ENCODE measurements at regions not wholly inside any gene's neighbourhood (a gene's known extent, or its start where the extent isn't known, plus 50 kb on each side); places are given as distances from the start of the nearest gene placed in this dataset.

- H3K9me3 ChIP-seq (replicated peaks; ENCODE audit: low read length) = no peaks in the 10 kb centered on the region
- no peak overlapping the region for H3K9ac ChIP-seq (ENCODE audit: low read depth, low read length)
- H3K4me1 ChIP-seq (ENCODE audit: control insufficient read depth, insufficient read depth, low read length) = no peaks in the 10 kb centered on the region
- no peaks in the 10 kb centered on the region for H3K27me3 ChIP-seq (ENCODE audit: control insufficient read depth, insufficient read depth, low read length)
- H3K36me3 ChIP-seq (ENCODE audit: insufficient read depth, low read length) = no peaks in the 10 kb centered on the region
- H3K4me3 ChIP-seq (ENCODE audit: low read length) = no peak overlapping the region
- H3K4me2 ChIP-seq (ENCODE audit: low read length) = no peak overlapping the region
These were observed 844.3 kb upstream of the NR2F2 start for GRCh38 chr15:95486224-95486623.

GRCh38 chr15:95489103-95489502, 841.4 kb upstream of the NR2F2 start:
- no peak overlapping the region for H3K4me3 ChIP-seq (ENCODE audit: low read length)

GRCh38 chr15:95492388-95493070, 838.0 kb upstream of the NR2F2 start:
- no peaks in the 10 kb centered on the region for H3K9me3 ChIP-seq (replicated peaks; ENCODE audit: low read length)
- no peak overlapping the region for H3K4me2 ChIP-seq (ENCODE audit: low read length)
- no peaks in the 10 kb centered on the region for H3K27me3 ChIP-seq (ENCODE audit: control insufficient read depth, insufficient read depth, low read length)
- H3K9ac ChIP-seq (ENCODE audit: low read depth, low read length) = no peak overlapping the region
- H3K4me1 ChIP-seq (ENCODE audit: control insufficient read depth, insufficient read depth, low read length) = no peaks in the 10 kb centered on the region
- H3K4me3 ChIP-seq (ENCODE audit: low read length) = no peak overlapping the region
- no peaks in the 10 kb centered on the region for H3K36me3 ChIP-seq (ENCODE audit: insufficient read depth, low read length)

More at GRCh38 chr15:95489103-95489502, 841.4 kb upstream of the NR2F2 start:
- Histone ChIP-seq H3K4me1 (ENCODE audit: control insufficient read depth, insufficient read depth, low read length) (no peaks in the 10 kb centered on the region), H3K36me3 (ENCODE audit: insufficient read depth, low read length) (no peaks in the 10 kb centered on the region), H3K9me3 (replicated peaks; ENCODE audit: low read length) (no peaks in the 10 kb centered on the region), H3K27me3 (ENCODE audit: control insufficient read depth, insufficient read depth, low read length) (no peaks in the 10 kb centered on the region), H3K9ac (ENCODE audit: low read depth, low read length) (no peak overlapping the region), H3K4me2 (ENCODE audit: low read length) (no peak overlapping the region)

DNA sequence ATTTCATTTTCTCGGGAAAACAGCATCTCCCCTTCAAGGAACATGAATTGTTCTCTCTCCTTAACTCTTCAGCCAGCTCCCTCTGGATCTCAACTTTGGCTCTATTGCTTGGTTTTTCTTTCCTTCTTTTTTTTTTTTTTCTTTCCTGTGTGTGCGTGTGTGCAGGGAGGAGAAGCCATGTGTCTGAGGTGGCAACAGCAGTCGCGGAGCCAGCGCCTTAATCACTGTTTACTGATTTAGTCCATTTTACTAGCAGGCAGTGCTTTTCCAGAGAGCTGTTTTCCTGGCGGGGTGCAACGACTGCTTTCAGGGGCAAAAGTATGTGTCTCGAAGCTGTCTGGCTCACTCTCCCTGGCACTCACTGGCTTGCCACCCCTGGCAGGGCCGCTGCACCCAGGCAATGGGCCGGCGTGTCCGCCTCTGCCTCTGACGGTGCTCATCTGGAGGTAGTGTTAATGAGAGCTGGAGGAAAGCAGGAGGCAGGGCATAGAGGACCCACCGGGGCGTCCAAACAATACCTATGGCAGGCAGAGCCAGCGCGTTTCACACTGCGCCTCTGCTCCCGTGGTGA, 835.4 kb upstream of the NR2F2 start:
- Histone ChIP-seq H3K36me3 (ENCODE audit: insufficient read depth, low read length) (no peaks in the 10 kb centered on the region), H3K9ac (ENCODE audit: low read depth, low read length) (no peak overlapping the region), H3K4me1 (ENCODE audit: control insufficient read depth, insufficient read depth, low read length) (no peaks in the 10 kb centered on the region), H3K27me3 (ENCODE audit: control insufficient read depth, insufficient read depth, low read length) (no peaks in the 10 kb centered on the region), H3K4me2 (ENCODE audit: low read length) (no peak overlapping the region), H3K9me3 (replicated peaks; ENCODE audit: low read length) (no peaks in the 10 kb centered on the region), H3K4me3 (ENCODE audit: low read length) (no peak overlapping the region)

DNA sequence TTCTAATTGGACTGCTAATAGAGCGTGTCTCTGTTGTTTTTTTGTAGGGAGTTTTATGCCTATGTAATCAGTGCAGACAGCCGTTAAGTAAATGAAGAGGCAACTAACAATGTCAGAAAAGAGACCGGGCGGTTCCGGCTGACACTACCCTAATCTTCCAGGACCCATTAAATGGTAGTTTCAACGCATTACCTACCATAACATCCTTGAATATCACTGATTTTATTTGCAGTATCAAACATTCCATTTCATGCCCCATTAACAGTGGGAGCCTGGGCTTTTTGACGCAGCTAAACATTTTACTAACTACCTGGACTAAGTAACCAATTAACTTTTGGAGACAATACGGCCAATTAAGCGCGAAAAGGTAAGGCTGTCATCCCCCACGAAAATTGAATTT, 832.9 kb upstream of the NR2F2 start:
- Histone ChIP-seq H3K27me3 (ENCODE audit: control insufficient read depth, insufficient read depth, low read length) (no peaks in the 10 kb centered on the region), H3K36me3 (ENCODE audit: insufficient read depth, low read length) (no peaks in the 10 kb centered on the region)

DNA sequence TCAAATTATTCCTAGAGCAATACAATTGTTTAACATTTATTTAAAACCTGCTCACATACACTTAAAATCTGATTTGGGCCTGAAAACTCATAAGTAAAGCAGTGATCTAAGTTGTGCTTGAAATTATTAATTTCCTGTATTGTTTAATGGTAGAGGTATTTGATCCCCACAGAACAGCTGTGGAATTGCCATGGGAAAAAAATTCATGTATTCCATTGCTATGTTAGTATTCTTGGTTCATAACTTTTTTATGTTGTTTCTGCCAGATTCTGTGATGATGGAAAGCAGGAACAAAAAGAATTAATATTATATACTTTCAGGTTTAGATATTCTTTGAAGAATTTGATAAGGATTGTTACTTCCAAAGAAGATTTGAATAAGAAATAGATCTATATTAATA, 831.5 kb upstream of the NR2F2 start:
- Histone ChIP-seq H3K4me1 (ENCODE audit: control insufficient read depth, insufficient read depth, low read length) (no peaks in the 10 kb centered on the region), H3K9me3 (replicated peaks; ENCODE audit: low read length) (no peaks in the 10 kb centered on the region), H3K4me2 (ENCODE audit: low read length) (no peak overlapping the region), H3K36me3 (ENCODE audit: insufficient read depth, low read length) (no peaks in the 10 kb centered on the region), H3K9ac (ENCODE audit: low read depth, low read length) (no peak overlapping the region), H3K27me3 (ENCODE audit: control insufficient read depth, insufficient read depth, low read length) (no peaks in the 10 kb centered on the region), H3K4me3 (ENCODE audit: low read length) (no peak overlapping the region)

More for the DNA sequence above, 832.9 kb upstream of the NR2F2 start:
- Histone ChIP-seq H3K4me3 (ENCODE audit: low read length) (no peak overlapping the region), H3K4me2 (ENCODE audit: low read length) (no peak overlapping the region), H3K4me1 (ENCODE audit: control insufficient read depth, insufficient read depth, low read length) (no peaks in the 10 kb centered on the region), H3K9ac (ENCODE audit: low read depth, low read length) (no peak overlapping the region), H3K9me3 (replicated peaks; ENCODE audit: low read length) (no peaks in the 10 kb centered on the region)

DNA sequence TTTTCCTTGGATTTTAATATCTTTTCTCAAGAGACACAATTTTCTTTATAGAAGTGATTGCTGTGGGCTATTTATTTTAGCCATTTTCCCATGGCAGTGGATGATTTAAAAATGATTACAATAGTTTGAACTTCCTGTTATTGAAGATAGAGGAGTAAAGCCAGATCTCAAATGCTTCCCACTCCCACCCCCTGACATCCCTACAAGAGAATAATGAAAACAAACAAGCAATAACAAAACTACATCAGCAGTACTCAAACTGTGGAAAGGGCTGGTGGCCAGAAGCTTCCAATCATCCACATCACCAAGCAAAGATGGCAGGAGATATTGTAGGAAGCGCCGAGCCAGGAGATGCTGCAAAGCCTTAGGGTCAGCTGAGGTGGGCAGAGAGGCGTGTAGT, 831.1 kb upstream of the NR2F2 start:
- Histone ChIP-seq H3K27me3 (ENCODE audit: control insufficient read depth, insufficient read depth, low read length) (no peaks in the 10 kb centered on the region), H3K9me3 (replicated peaks; ENCODE audit: low read length) (no peaks in the 10 kb centered on the region), H3K4me2 (ENCODE audit: low read length) (no peak overlapping the region), H3K36me3 (ENCODE audit: insufficient read depth, low read length) (no peaks in the 10 kb centered on the region), H3K4me3 (ENCODE audit: low read length) (no peak overlapping the region), H3K4me1 (ENCODE audit: control insufficient read depth, insufficient read depth, low read length) (no peaks in the 10 kb centered on the region), H3K9ac (ENCODE audit: low read depth, low read length) (no peak overlapping the region)

DNA sequence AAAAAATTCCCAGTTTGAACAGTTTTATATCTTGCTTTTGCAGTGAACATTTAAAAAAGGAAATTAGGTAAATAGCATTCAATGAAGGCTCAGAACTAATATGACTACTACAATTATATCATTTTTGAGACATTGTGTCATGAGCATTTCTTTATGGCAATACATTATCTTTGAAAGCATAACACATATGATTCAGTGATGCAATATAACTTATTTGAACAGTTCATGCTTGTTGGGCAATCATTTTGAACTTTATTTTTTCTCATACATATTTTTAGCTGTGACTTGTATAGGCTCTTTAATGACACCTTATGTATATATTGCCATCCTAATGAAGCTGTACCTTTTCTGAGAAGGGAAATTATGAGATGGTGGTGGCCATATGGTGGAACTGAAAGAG, 828.6 kb upstream of the NR2F2 start:
- Histone ChIP-seq H3K27me3 (ENCODE audit: control insufficient read depth, insufficient read depth, low read length) (no peaks in the 10 kb centered on the region), H3K9ac (ENCODE audit: low read depth, low read length) (no peak overlapping the region), H3K9me3 (replicated peaks; ENCODE audit: low read length) (no peaks in the 10 kb centered on the region), H3K4me2 (ENCODE audit: low read length) (no peak overlapping the region), H3K4me1 (ENCODE audit: control insufficient read depth, insufficient read depth, low read length) (no peaks in the 10 kb centered on the region), H3K36me3 (ENCODE audit: insufficient read depth, low read length) (no peaks in the 10 kb centered on the region), H3K4me3 (ENCODE audit: low read length) (no peak overlapping the region)

- Histone ChIP-seq H3K4me1 (ENCODE audit: control insufficient read depth, insufficient read depth, low read length) (no peaks in the 10 kb centered on the region), H3K9me3 (replicated peaks; ENCODE audit: low read length) (no peaks in the 10 kb centered on the region), H3K4me3 (ENCODE audit: low read length) (no peak overlapping the region), H3K4me2 (ENCODE audit: low read length) (no peak overlapping the region), H3K27me3 (ENCODE audit: control insufficient read depth, insufficient read depth, low read length) (no peaks in the 10 kb centered on the region), H3K9ac (ENCODE audit: low read depth, low read length) (no peak overlapping the region), H3K36me3 (ENCODE audit: insufficient read depth, low read length) (no peaks in the 10 kb centered on the region)
These were observed 827.4 kb upstream of the NR2F2 start for GRCh38 chr15:95503107-95503506.

GRCh38 chr15:95503640-95504225, 826.8 kb upstream of the NR2F2 start:
- no peak overlapping the region for H3K4me3 ChIP-seq (ENCODE audit: low read length)
- H3K36me3 ChIP-seq (ENCODE audit: insufficient read depth, low read length) = no peaks in the 10 kb centered on the region
- no peak overlapping the region for H3K4me2 ChIP-seq (ENCODE audit: low read length)
- no peaks in the 10 kb centered on the region for H3K9me3 ChIP-seq (replicated peaks; ENCODE audit: low read length)
- no peak overlapping the region for H3K9ac ChIP-seq (ENCODE audit: low read depth, low read length)
- H3K4me1 ChIP-seq (ENCODE audit: control insufficient read depth, insufficient read depth, low read length) = no peaks in the 10 kb centered on the region
- H3K27me3 ChIP-seq (ENCODE audit: control insufficient read depth, insufficient read depth, low read length) = no peaks in the 10 kb centered on the region

DNA sequence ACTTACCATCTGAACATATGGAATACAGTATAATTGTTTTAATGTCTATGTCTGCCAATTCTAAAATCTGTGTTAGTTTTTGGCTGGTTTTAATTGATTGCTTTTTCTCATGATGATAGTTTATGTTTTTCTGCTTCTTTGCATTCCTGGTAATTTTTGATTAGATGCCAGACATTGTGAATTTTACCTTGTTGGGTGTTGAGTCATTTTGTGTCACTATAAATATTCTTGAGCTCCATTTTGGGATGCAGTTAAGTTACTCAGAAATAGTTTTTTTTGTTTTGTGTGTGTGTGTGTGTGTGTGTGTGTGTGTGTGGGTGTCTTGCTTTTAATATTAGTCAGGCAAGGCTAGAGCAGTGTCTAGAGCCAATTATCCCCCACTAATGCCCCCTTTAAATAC, 818.8 kb upstream of the NR2F2 start:
- Histone ChIP-seq H3K27me3 (ENCODE audit: control insufficient read depth, insufficient read depth, low read length) (no peaks in the 10 kb centered on the region), H3K36me3 (ENCODE audit: insufficient read depth, low read length) (no peaks in the 10 kb centered on the region), H3K4me3 (ENCODE audit: low read length) (no peak overlapping the region), H3K9me3 (replicated peaks; ENCODE audit: low read length) (no peaks in the 10 kb centered on the region), H3K4me2 (ENCODE audit: low read length) (no peak overlapping the region), H3K9ac (ENCODE audit: low read depth, low read length) (no peak overlapping the region), H3K4me1 (ENCODE audit: control insufficient read depth, insufficient read depth, low read length) (no peaks in the 10 kb centered on the region)

GRCh38 chr15:95512906-95513305, 817.6 kb upstream of the NR2F2 start:
- Histone ChIP-seq H3K9me3 (replicated peaks; ENCODE audit: low read length) (no peaks in the 10 kb centered on the region), H3K4me3 (ENCODE audit: low read length) (no peak overlapping the region), H3K4me2 (ENCODE audit: low read length) (no peak overlapping the region)

More at GRCh38 chr15:95512906-95513305, 817.6 kb upstream of the NR2F2 start:
- Histone ChIP-seq H3K36me3 (ENCODE audit: insufficient read depth, low read length) (no peaks in the 10 kb centered on the region), H3K9ac (ENCODE audit: low read depth, low read length) (no peak overlapping the region), H3K27me3 (ENCODE audit: control insufficient read depth, insufficient read depth, low read length) (no peaks in the 10 kb centered on the region), H3K4me1 (ENCODE audit: control insufficient read depth, insufficient read depth, low read length) (no peaks in the 10 kb centered on the region)
